Karpas-422 (cell line): ENCODE measurements at regions not wholly inside any gene's neighbourhood (a gene's known extent, or its start where the extent isn't known, plus 50 kb on each side); places are given as distances from the start of the nearest gene placed in this dataset.

Experiments used
- DNase-seq: peaks from one replicate; pipeline ENCODE4 v3.0.0-alpha.2; 2015
- H2AFZ ChIP-seq: fragments of 200-600 bp; sonication (generic); 2 replicates; pipeline ENCODE4 v1.6.1; 2014; ENCODE audit warnings: antibody characterized with exemption, low read length, mixed read lengths
- H3K27ac ChIP-seq: fragments of 200-600 bp; sonication (generic); 2 replicates; pipeline ENCODE4 v1.5.1; 2014; ENCODE audit warnings: mild to moderate bottlenecking, low read length, moderate library complexity
- H3K27me3 ChIP-seq: fragments of 200-600 bp; sonication (generic); 2 replicates; pipeline ENCODE4 v1.6.1; 2014; ENCODE audit warnings: low read length, mixed read lengths
- H3K36me3 ChIP-seq: fragments of 200-600 bp; sonication (generic); 2 replicates; pipeline ENCODE4 v1.6.1; 2014; ENCODE audit warnings: low read length, mixed read lengths; ENCODE audit not compliant: insufficient read depth
- H3K4me1 ChIP-seq: fragments of 200-600 bp; sonication (generic); 2 replicates; pipeline ENCODE4 v1.6.1; 2014; ENCODE audit warnings: mild to moderate bottlenecking, low read length, mixed read lengths
- H3K4me2 ChIP-seq: fragments of 200-600 bp; sonication (generic); 2 replicates; pipeline ENCODE4 v1.6.1; 2014; ENCODE audit warnings: low read length, low read depth, mild to moderate bottlenecking; ENCODE audit not compliant: poor library complexity, severe bottlenecking
- H3K4me3 ChIP-seq: fragments of 200-600 bp; sonication (generic); 2 replicates; pipeline ENCODE4 v1.5.1; 2014; ENCODE audit warnings: mild to moderate bottlenecking, antibody characterized with exemption, low read length, mixed read lengths
- H3K79me2 ChIP-seq: fragments of 200-600 bp; sonication (generic); 2 replicates; pipeline ENCODE4 v1.6.1; 2014; ENCODE audit warnings: mild to moderate bottlenecking, low read length, mixed read lengths
- H3K9ac ChIP-seq: fragments of 200-600 bp; sonication (generic); 2 replicates; pipeline ENCODE4 v1.6.0; 2014; ENCODE audit warnings: low read length
- H3K9me2 ChIP-seq: fragments of 200-600 bp; sonication (generic), shearing (Covaris generic); replicated peaks from 2 replicates; pipeline ENCODE4 v1.6.0; 2014; ENCODE audit warnings: mild to moderate bottlenecking, low read length, moderate library complexity; ENCODE audit not compliant: insufficient read depth
- H3K9me3 ChIP-seq: fragments of 300-700, 200-600 bp; sonication (generic); 2 replicates; pipeline ENCODE4 v1.6.1; 2014; ENCODE audit warnings: low read length, mixed read lengths
- H4K20me1 ChIP-seq: fragments of 200-600 bp; sonication (generic); 2 replicates; pipeline ENCODE4 v1.6.1; 2014; ENCODE audit warnings: mild to moderate bottlenecking, antibody characterized with exemption, low read length, low read depth; ENCODE audit not compliant: insufficient read depth

GRCh38 chr12:111035578-111036301 lies 115.4 kb upstream of the MYL2 start:
- no peaks in the 10 kb centered on the region for H4K20me1 ChIP-seq
- no peaks in the 10 kb centered on the region for H3K27me3 ChIP-seq
- H3K4me2 ChIP-seq: no peak overlapping the region
- H3K9me2 ChIP-seq: no peaks in the 10 kb centered on the region
- no peaks in the 10 kb centered on the region for H3K79me2 ChIP-seq
- no peak overlapping the region for H3K9ac ChIP-seq
- no peak for DNase-seq
- no peak overlapping the region for H3K27ac ChIP-seq
- H3K9me3 ChIP-seq: no peaks in the 10 kb centered on the region
- H3K36me3 ChIP-seq: no peaks in the 10 kb centered on the region
- H3K4me1 ChIP-seq: no peaks in the 10 kb centered on the region
- H3K4me3 ChIP-seq: no peak overlapping the region
- H2AFZ ChIP-seq: no peak overlapping the region

GRCh38 chr12:111034886-111035577 lies 114.7 kb upstream of the MYL2 start:
- H3K9me3 ChIP-seq: no peaks in the 10 kb centered on the region
- no peaks in the 10 kb centered on the region for H3K4me1 ChIP-seq
- H3K9me2 ChIP-seq: no peaks in the 10 kb centered on the region
- no peaks in the 10 kb centered on the region for H4K20me1 ChIP-seq
- DNase-seq: no peak
- H3K36me3 ChIP-seq: no peaks in the 10 kb centered on the region
- no peaks in the 10 kb centered on the region for H3K79me2 ChIP-seq
- no peaks in the 10 kb centered on the region for H3K27me3 ChIP-seq
- H3K4me3 ChIP-seq: no peak overlapping the region
- no peak overlapping the region for H3K9ac ChIP-seq
- H3K4me2 ChIP-seq: no peak overlapping the region
- no peak overlapping the region for H2AFZ ChIP-seq
- H3K27ac ChIP-seq: no peak overlapping the region

GRCh38 chr12:111034083-111034885 lies 113.9 kb upstream of the MYL2 start, which contains the start of gene CUX2:
TSS of gene CUX2 (plus strand) at chr12:111034165.
- H3K4me3 ChIP-seq: no peak within 1 kb of the TSS
- H3K9me3 ChIP-seq: no peaks in the 10 kb centered on the region
- H3K36me3 ChIP-seq: no peaks in the 10 kb centered on the region
- H3K27ac ChIP-seq: no peak within 1 kb of the TSS
- no peaks in the 10 kb centered on the region for H3K4me1 ChIP-seq
- H3K27me3 ChIP-seq: no peaks in the 10 kb centered on the region
- H3K9me2 ChIP-seq: no peaks in the 10 kb centered on the region
- no peak within 1 kb of the TSS for H2AFZ ChIP-seq
- DNase-seq: no peak
- H4K20me1 ChIP-seq: no peaks in the 10 kb centered on the region
- no peaks in the 10 kb centered on the region for H3K79me2 ChIP-seq
- H3K4me2 ChIP-seq: no peak within 1 kb of the TSS
- no peak within 1 kb of the TSS for H3K9ac ChIP-seq

- Histone ChIP-seq H2AFZ (no peak overlapping the region), H3K27me3 (no peaks in the 10 kb centered on the region), H3K9ac (no peak overlapping the region), H3K79me2 (no peaks in the 10 kb centered on the region), H3K36me3 (no peaks in the 10 kb centered on the region), H3K4me1 (no peaks in the 10 kb centered on the region), H3K27ac (no peak overlapping the region), H3K4me3 (no peak overlapping the region), H3K9me3 (no peaks in the 10 kb centered on the region), H4K20me1 (no peaks in the 10 kb centered on the region), H3K9me2 (no peaks in the 10 kb centered on the region), H3K4me2 (no peak overlapping the region)
- no peak for DNase-seq
These were observed 113.1 kb upstream of the MYL2 start for GRCh38 chr12:111033281-111034082.

- no peak for DNase-seq
- Histone ChIP-seq H3K4me1 (no peaks in the 10 kb centered on the region), H3K36me3 (no peaks in the 10 kb centered on the region), H3K27me3 (no peaks in the 10 kb centered on the region), H3K4me2 (no peak overlapping the region), H2AFZ (no peak overlapping the region), H3K9ac (no peak overlapping the region), H4K20me1 (no peaks in the 10 kb centered on the region), H3K9me3 (no peaks in the 10 kb centered on the region), H3K9me2 (no peaks in the 10 kb centered on the region), H3K79me2 (no peaks in the 10 kb centered on the region), H3K27ac (no peak overlapping the region), H3K4me3 (no peak overlapping the region)
These were observed 112.2 kb upstream of the MYL2 start for GRCh38 chr12:111032591-111032919.

- Histone ChIP-seq H3K9me3 (no peaks in the 10 kb centered on the region), H3K27me3 (no peaks in the 10 kb centered on the region), H3K27ac (no peak overlapping the region), H2AFZ (no peak overlapping the region), H3K36me3 (no peaks in the 10 kb centered on the region), H3K4me2 (no peak overlapping the region), H3K4me3 (no peak overlapping the region), H3K9ac (no peak overlapping the region), H3K4me1 (no peaks in the 10 kb centered on the region), H3K9me2 (no peaks in the 10 kb centered on the region), H3K79me2 (no peaks in the 10 kb centered on the region), H4K20me1 (no peaks in the 10 kb centered on the region)
- DNase-seq: no peak
These were observed 111.7 kb upstream of the MYL2 start for GRCh38 chr12:111031916-111032590.

- no peaks in the 10 kb centered on the region for H3K36me3 ChIP-seq
These were observed 110.4 kb upstream of the MYL2 start for GRCh38 chr12:111030800-111031199.

More at GRCh38 chr12:111030800-111031199, 110.4 kb upstream of the MYL2 start:
- H3K4me1 ChIP-seq: no peaks in the 10 kb centered on the region
- DNase-seq: no peak
- H3K79me2 ChIP-seq: no peaks in the 10 kb centered on the region
- no peaks in the 10 kb centered on the region for H4K20me1 ChIP-seq
- no peaks in the 10 kb centered on the region for H3K27me3 ChIP-seq
- H3K4me2 ChIP-seq: no peak overlapping the region
- H3K9ac ChIP-seq: no peak overlapping the region
- H3K9me2 ChIP-seq: no peaks in the 10 kb centered on the region
- no peak overlapping the region for H2AFZ ChIP-seq
- no peak overlapping the region for H3K27ac ChIP-seq
- H3K9me3 ChIP-seq: no peaks in the 10 kb centered on the region
- no peak overlapping the region for H3K4me3 ChIP-seq
